Loucy (cell line): ENCODE measurements at regions not wholly inside any gene's neighbourhood (a gene's known extent, or its start where the extent isn't known, plus 50 kb on each side); places are given as distances from the start of the nearest gene placed in this dataset.
"Not testable (repeated sequence)": the region's sequence is repeated elsewhere in the genome, so short reads cannot be mapped to it uniquely, and the experiment has no call there.

Source experiments
- CTCF ChIP-seq: fragments of 200-600 bp; sonication (generic); conservative IDR thresholded peaks from 2 replicates; pipeline ENCODE4 v1.5.1; 2014; ENCODE audit warnings: mild to moderate bottlenecking, antibody characterized with exemption, low read length
- EZH2phosphoT487 ChIP-seq: fragments of 200-600 bp; IDR thresholded peaks from 2 replicates; pipeline ENCODE4 v1.6.1; 2018; ENCODE audit warnings: antibody characterized with exemption, mild to moderate bottlenecking, moderate library complexity, borderline replicate concordance

- TF ChIP-seq CTCF, EZH2phosphoT487: not testable (repeated sequence)
These were observed 499.4 kb downstream of the PCDH11X start for GRCh38 chrX:92278556-92278955.
